ENCODE measurements at regions not wholly inside any gene's neighbourhood (a gene's known extent, or its start where the extent isn't known, plus 50 kb on each side); places are given as distances from the start of the nearest gene placed in this dataset.
A peak's percentile ranks its signal among the peaks of the same experiment; 100 is the strongest.

GRCh38 chr15:95359966-95360365 is 970.5 kb upstream of the NR2F2 start:
- no peak for DNase-seq

GRCh38 chr15:95362306-95362705 is 968.2 kb upstream of the NR2F2 start:
- no peak for DNase-seq

DNA sequence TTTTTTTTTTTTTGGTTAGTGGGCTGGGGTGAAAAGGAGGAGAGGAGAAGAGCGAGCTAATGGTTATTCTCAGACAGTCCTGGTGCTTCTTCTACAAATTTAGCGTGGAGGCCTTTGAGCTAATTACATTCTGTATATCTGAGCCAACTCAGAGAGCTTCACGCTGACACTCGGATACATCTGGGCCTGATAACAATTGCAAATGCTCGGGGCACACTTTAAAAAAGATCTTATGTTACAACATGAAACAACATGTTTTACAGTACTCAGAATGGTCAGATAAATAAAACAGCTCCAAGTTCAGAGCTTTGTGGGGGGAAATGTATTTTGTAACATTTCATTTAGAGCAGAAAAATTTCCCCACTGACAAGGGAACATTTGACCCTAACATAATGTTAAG is 966.9 kb upstream of the NR2F2 start:
- DNase-seq, result no peak

DNA sequence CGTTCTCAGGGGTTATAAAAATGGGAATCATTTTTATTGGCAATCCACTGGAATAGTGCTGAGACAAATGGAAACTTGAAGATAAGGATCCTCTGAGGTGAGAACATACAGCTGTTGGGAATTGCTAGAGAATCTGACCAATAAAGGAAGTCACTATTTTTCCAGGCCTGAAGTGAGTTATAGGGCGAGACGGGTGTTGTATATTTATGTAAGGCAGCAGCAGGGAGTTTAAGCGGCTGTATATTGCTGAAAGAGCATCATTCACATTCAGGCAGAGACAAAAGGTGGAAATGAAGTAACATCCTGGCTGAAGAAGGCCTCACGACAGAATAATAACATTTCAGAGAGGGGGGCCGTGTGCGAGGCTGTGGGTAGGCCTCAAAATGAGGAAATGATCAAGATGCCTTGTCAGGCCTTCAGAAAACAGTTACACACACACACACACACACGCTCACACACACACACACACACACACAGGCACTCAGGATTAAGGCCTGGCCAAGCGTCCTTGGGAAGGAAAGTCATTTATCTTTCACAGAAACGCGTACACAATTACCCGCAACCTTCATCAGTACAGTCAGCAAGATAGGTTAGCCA is 964.9 kb upstream of the NR2F2 start:
- DNase-seq, result peak; percentile 66

GRCh38 chr15:95368191-95368590 is 962.3 kb upstream of the NR2F2 start:
- DNase-seq, result no peak

GRCh38 chr15:95368755-95369601 is 961.5 kb upstream of the NR2F2 start:
- DNase-seq, result no peak

GRCh38 chr15:95370291-95370690 is 960.2 kb upstream of the NR2F2 start:
- no peak for DNase-seq

- DNase-seq, result no peak
These were observed 958.8 kb upstream of the NR2F2 start for GRCh38 chr15:95371664-95372063.

DNA sequence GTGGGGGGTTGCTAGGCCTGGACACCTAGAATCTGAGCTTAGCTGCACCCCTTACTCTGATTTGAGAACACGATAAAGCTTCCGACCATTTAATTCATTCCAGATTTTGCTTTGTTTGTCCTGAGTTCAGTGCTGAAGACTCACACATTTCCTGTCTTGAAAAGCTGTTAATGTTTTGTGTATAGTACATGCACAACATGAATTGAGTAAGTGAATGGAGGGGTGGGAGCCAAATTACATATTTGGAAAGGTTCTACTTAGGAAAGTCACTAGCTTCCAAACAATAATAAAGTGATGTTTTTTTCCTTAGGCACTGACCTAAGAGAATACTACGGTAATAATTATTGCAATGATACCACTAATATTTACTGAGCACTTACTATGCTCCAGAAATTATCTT is 955.2 kb upstream of the NR2F2 start:
- no peak for DNase-seq

- DNase-seq, result no peak
These were observed 953.1 kb upstream of the NR2F2 start for GRCh38 chr15:95377258-95377852.

DNA sequence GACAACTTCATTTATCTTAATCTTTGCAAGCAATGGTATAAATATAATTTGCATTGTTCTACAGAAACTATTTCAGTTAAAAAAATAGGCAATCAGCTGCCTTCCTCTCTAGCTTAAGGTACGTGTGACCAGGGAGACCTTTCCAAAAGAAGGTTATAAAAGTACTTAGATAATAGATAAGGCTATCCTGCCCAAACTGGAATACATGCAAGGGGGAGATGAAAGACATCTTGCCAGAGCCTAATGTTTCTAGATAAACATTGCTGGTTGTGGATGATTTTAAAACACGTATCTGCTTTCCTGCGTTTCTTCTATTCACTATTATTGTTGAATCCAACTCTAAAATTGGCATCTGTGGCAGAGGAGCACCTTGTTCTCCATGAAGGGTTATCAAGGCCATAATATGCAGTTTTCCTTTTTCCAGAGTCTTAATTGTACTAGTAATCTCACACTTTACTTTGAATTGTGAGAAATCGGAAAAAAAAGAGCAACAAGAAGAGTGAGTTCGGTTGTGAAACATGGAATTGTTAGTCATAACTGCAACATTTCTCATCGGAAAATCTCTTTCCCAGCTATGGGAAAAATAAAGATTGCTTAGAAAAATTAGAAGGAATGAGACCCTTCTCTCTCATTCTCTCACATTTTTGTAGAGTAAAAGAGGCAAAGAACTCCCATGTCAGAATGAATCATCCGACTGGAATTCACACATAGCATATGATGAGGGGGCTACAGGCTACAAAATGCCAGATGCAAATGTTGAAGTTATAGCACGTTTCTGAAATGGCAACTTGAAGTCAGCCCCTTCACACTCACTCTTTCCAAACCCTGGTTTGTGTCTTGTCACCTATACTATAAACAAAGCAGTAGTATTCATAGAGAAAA is 936.1 kb upstream of the NR2F2 start:
- no peak for DNase-seq

GRCh38 chr15:95400428-95400827 is 930.1 kb upstream of the NR2F2 start:
- DNase-seq, result no peak

- DNase-seq, result no peak
These were observed 928.9 kb upstream of the NR2F2 start for GRCh38 chr15:95401587-95401986.

DNA sequence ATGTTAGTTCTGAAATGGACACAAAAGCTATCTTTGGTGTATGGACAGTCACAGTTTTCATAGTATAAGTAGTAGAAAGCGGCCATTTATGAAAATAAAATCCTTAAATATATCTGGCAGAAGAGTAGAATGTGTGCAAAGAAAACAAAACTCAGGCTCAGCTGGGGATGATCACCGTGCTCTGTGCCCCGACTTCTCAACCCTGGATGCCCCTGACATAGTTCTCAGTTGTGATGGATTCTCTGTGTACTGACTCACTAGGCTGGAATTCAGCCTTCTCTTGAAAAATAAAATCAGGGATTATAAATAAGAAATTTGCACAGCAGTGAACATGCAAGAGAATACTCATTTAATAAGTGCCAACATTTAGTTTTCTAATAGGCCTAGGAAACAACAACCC is 925.1 kb upstream of the NR2F2 start:
- no peak for DNase-seq

- DNase-seq, result no peak
These were observed 923.0 kb upstream of the NR2F2 start for GRCh38 chr15:95407534-95407933.

GRCh38 chr15:95409211-95409610 is 921.3 kb upstream of the NR2F2 start:
- DNase-seq, result no peak

GRCh38 chr15:95409626-95410310 is 920.7 kb upstream of the NR2F2 start:
- no peak for DNase-seq

GRCh38 chr15:95410757-95411156 is 919.7 kb upstream of the NR2F2 start:
- DNase-seq, result no peak

- DNase-seq, result no peak
These were observed 913.9 kb upstream of the NR2F2 start for GRCh38 chr15:95416576-95416975.

- DNase-seq, result no peak
These were observed 912.7 kb upstream of the NR2F2 start for GRCh38 chr15:95417761-95418160.

DNA sequence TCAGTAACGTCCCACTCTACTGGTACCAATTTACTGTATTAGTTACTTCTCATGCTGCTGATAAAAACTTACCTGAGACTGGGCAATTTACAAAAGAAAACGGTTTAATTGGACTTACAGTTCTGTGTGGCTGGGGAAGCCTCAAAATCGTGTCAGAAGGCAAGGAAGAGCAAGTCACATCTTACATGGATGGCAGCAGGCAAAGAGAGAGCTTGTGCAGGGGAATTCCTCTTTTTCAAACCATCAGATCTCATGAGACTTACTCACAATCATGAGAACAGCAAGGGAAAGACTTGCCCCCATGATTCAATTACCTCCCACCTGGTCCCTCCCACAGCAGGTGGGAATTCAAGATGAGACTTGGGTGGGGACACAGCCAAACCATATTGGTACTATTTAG is 908.2 kb upstream of the NR2F2 start:
- DNase-seq, result no peak

GRCh38 chr15:95425859-95426258 is 904.6 kb upstream of the NR2F2 start:
- DNase-seq, result no peak

GRCh38 chr15:95429345-95429744 is 901.2 kb upstream of the NR2F2 start:
- DNase-seq, result no peak

Measured in GF-D8 (cell line).